ENCODE measurements at regions not wholly inside any gene's neighbourhood (a gene's known extent, or its start where the extent isn't known, plus 50 kb on each side); places are given as distances from the start of the nearest gene placed in this dataset.
"Not testable (repeated sequence)": the region's sequence is repeated elsewhere in the genome, so short reads cannot be mapped to it uniquely, and the experiment has no call there.

DNA sequence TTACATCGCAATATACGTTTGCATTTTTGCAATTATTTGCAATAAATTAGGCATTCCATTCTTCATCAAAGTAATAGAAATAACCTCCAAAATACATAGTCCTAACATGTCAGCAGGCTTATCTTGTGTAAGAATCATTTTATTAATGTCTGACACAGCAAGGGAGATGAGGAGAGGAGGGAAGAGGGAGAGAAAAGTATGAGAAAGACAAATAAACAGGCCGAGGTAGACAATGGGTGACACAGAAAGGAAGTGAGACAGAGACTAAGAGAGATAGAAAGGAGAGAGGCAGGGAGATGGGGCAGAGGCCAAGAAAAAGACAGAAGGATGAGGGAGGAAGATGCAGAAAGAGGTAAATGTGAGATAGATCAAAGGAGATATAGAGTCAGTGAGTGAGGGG lies 50.3 kb upstream of the CYP2B6 start:
- H3K4me3 ChIP-seq; H3K4me3 Mint-ChIP-seq; H3K4me2 ChIP-seq; H3K27ac ChIP-seq; H3K4me1 Mint-ChIP-seq; DNase-seq (ENCODE audit: low spot score); H2AFZ ChIP-seq (replicated peaks); H3K27me3 ChIP-seq; H3K36me3 ChIP-seq; H3F3A ChIP-seq (ENCODE audit: low read depth); H3K9me3 Mint-ChIP-seq; H4K20me1 ChIP-seq (ENCODE audit: low read depth); H3K36me3 Mint-ChIP-seq; H3K4me1 ChIP-seq; H3K27ac Mint-ChIP-seq; H3K27me3 Mint-ChIP-seq (ENCODE audit: insufficient read depth, low read depth); H3K79me2 ChIP-seq (ENCODE audit: low read depth); H3K9ac ChIP-seq; H3K9me3 ChIP-seq (ENCODE audit: low read depth): not testable (repeated sequence)

DNA sequence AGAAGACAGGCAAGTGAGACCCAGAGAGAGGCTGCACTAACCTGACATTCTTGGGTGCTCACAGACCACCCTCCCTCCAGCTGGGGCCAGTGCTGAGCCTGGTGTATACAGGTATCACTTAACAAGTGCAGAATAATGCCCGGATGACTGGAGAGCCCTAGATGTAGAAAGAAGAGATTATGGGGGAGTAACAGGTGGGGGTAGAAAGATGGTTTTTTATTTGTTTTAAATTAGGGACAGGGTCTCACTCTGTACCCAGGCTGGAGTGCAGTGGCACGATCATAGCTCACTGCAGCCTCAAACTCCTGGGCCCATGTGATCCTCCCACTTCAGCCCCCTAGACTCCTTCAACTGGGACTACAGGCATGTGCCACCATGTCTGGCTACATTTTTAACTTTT lies 53.1 kb upstream of the CYP2B6 start:
- H3K9me3 Mint-ChIP-seq; H3K4me2 ChIP-seq; H3K27ac Mint-ChIP-seq; H3F3A ChIP-seq (ENCODE audit: low read depth); DNase-seq (ENCODE audit: low spot score); H2AFZ ChIP-seq (replicated peaks); H3K4me1 Mint-ChIP-seq; H3K79me2 ChIP-seq (ENCODE audit: low read depth); H3K27me3 Mint-ChIP-seq (ENCODE audit: insufficient read depth, low read depth); H3K4me1 ChIP-seq; H4K20me1 ChIP-seq (ENCODE audit: low read depth); H3K36me3 ChIP-seq; H3K9me3 ChIP-seq (ENCODE audit: low read depth); H3K4me3 ChIP-seq; H3K9ac ChIP-seq; H3K27me3 ChIP-seq; H3K4me3 Mint-ChIP-seq; H3K36me3 Mint-ChIP-seq; H3K27ac ChIP-seq: not testable (repeated sequence)

DNA sequence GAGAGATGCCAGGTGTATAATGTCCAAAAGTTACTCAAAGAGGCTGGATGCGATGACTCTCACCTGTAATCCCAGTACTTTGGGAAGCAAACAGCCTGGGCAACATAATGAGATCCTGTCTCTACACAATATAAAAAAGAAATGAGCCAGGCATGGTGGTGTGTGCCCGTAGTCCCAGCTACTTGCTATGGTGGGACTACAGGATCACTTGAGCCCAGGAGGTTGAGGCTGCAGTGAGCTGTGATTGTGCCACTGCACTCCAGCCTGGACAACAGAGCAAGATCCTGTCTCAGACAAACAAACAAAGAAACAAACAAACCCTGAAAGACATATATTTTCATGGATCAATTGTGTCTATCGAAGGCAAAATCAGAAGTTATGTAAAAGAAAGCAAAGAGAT lies 54.3 kb upstream of the CYP2B6 start:
- H3F3A ChIP-seq (ENCODE audit: low read depth) = no peaks in the 10 kb centered on the region
- no peak overlapping the region for H3K4me3 ChIP-seq
- H3K9me3 ChIP-seq (ENCODE audit: low read depth) = no peaks in the 10 kb centered on the region
- H2AFZ ChIP-seq (replicated peaks) = no peak overlapping the region
- DNase-seq (ENCODE audit: low spot score) = no peak
- no peak overlapping the region for H3K4me2 ChIP-seq
- no peaks in the 10 kb centered on the region for H4K20me1 ChIP-seq (ENCODE audit: low read depth)
- Mint-ChIP-seq H3K4me1 (no peaks in the 10 kb centered on the region), H3K4me3 (no peak overlapping the region), H3K27ac (no peak overlapping the region), H3K27me3 (ENCODE audit: insufficient read depth, low read depth) (peaks cover 3% of the 10 kb centered on the region), H3K9me3 (peaks cover 3% of the 10 kb centered on the region), H3K36me3 (no peaks in the 10 kb centered on the region)
- H3K79me2 ChIP-seq (ENCODE audit: low read depth) = no peaks in the 10 kb centered on the region
- no peak overlapping the region for H3K9ac ChIP-seq
- H3K4me1 ChIP-seq = no peaks in the 10 kb centered on the region
- TF ChIP-seq EZH2phosphoT487 (IDR thresholded peaks at IDR 0.05) = no peak
- TF ChIP-seq, protein P1, sequence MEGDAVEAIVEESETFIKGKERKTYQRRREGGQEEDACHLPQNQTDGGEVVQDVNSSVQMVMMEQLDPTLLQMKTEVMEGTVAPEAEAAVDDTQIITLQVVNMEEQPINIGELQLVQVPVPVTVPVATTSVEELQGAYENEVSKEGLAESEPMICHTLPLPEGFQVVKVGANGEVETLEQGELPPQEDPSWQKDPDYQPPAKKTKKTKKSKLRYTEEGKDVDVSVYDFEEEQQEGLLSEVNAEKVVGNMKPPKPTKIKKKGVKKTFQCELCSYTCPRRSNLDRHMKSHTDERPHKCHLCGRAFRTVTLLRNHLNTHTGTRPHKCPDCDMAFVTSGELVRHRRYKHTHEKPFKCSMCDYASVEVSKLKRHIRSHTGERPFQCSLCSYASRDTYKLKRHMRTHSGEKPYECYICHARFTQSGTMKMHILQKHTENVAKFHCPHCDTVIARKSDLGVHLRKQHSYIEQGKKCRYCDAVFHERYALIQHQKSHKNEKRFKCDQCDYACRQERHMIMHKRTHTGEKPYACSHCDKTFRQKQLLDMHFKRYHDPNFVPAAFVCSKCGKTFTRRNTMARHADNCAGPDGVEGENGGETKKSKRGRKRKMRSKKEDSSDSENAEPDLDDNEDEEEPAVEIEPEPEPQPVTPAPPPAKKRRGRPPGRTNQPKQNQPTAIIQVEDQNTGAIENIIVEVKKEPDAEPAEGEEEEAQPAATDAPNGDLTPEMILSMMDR (IDR thresholded peaks at IDR 0.05) = no peak
- no peak for TF ChIP-seq EZH2 (IDR thresholded peaks at IDR 0.05)
- H3K27me3 ChIP-seq = no peaks in the 10 kb centered on the region
- no peaks in the 10 kb centered on the region for H3K36me3 ChIP-seq
- H3K27ac ChIP-seq = no peak overlapping the region

DNA sequence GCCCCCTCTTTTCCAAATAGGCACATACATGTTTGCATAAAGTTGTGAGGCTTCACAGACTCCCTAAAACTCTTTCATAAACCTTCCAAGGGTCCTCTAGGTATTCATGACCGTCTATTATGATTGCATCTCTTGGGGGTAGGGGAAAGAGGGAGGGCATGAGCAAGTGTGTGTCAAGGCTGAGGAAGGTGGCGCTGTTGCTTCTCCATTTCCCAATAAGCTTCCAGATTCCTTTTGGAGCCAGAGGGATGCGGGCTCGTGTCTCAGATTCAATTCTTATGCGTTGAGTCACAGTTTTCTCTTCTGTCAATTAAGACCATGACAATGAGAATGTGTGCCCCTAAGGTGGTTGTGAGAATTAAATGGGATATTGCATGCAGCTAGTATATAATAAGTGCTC lies 51.0 kb upstream of the CYP2A7 start:
- Histone ChIP-seq H3K79me2 (ENCODE audit: low read depth) (no peaks in the 10 kb centered on the region), H3K9me3 (ENCODE audit: low read depth) (no peaks in the 10 kb centered on the region), H3K4me2 (no peak overlapping the region), H2AFZ (replicated peaks) (no peak overlapping the region), H3K9ac (no peak overlapping the region), H3K4me1 (no peaks in the 10 kb centered on the region), H4K20me1 (ENCODE audit: low read depth) (no peaks in the 10 kb centered on the region), H3K27me3 (no peaks in the 10 kb centered on the region), H3K36me3 (no peaks in the 10 kb centered on the region), H3K4me3 (no peak overlapping the region), H3K27ac (no peak overlapping the region), H3F3A (ENCODE audit: low read depth) (no peaks in the 10 kb centered on the region)
- Mint-ChIP-seq H3K4me1 (no peaks in the 10 kb centered on the region), H3K36me3 (no peaks in the 10 kb centered on the region), H3K27me3 (ENCODE audit: insufficient read depth, low read depth) (peaks cover 3% of the 10 kb centered on the region), H3K4me3 (no peak overlapping the region), H3K9me3 (peaks cover 3% of the 10 kb centered on the region), H3K27ac (no peak overlapping the region)
- no peak for TF ChIP-seq EZH2phosphoT487 (IDR thresholded peaks at IDR 0.05)
- TF ChIP-seq, protein P1 (IDR thresholded peaks at IDR 0.05) = peak; percentile 46
- DNase-seq (ENCODE audit: low spot score) = peak; percentile 35
